ENCODE measurements at regions not wholly inside any gene's neighbourhood (a gene's known extent, or its start where the extent isn't known, plus 50 kb on each side); places are given as distances from the start of the nearest gene placed in this dataset.
A peak's percentile ranks its signal among the peaks of the same experiment; 100 is the strongest.

DNA sequence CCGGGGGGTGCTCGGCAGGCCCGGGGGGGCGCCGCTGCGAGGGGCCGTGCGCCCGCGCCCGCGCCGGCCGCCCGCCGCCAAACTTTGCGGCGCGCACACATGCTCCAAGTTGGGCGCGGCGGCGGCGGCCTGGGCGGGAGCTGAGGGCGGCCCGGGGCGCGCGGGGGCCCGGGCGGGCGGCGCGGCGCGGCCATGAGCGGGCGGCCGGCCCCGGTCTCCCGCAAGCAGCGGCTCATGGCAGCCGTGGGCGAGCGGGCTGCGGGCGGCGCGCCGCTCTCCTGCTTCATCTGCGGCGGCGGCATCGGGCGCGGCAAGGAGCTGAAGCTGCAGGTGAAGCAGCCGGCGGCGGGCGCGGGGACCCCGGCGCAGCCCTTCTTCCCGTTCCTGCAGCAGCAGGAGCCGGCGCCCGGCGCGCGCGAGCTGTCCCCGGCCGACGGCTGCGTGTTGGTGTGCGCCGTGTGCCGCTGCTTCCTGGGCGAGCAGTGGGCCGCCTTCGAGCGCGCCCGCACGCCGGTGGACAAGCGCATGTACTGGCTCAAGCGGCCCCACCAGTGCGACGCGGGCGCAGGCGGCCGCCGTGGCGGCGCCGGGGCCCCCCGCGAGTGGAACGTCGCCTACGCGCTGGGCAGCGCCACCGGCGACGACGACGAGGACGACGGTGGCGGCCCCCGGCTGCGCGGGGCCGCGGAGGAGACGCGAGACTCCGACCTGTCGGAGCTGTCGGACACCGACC lies 57.2 kb upstream of the CIBAR2 start:
- peaks cover 9 to 84% of the 10 kb centered on the region in 2 donors for H3K4me1 ChIP-seq (ENCODE audit: control insufficient read depth in 1 of 2, insufficient read depth in 2 of 2, low read length in 2 of 2)
- H3K9me3 ChIP-seq (ENCODE audit: control insufficient read depth in 1 of 2, low read length in 2 of 2): no peaks in the 10 kb centered on the region
- peak overlapping the region in 1 of 2 donors; percentile 59 for H3K4me3 ChIP-seq (ENCODE audit: low read depth in 1 of 2, low read length in 2 of 2)
- H3K36me3 ChIP-seq (ENCODE audit: control insufficient read depth in 1 of 2, insufficient read depth in 2 of 2, low read length in 2 of 2): no peaks in the 10 kb centered on the region
- no peaks in the 10 kb centered on the region for H3K27me3 ChIP-seq (ENCODE audit: low read depth, low read length)
- H3K27ac ChIP-seq (ENCODE audit: low read length): no peak overlapping the region

- H3K4me1 ChIP-seq (ENCODE audit: control insufficient read depth in 1 of 2, insufficient read depth in 2 of 2, low read length in 2 of 2): peaks cover 9 to 85% of the 10 kb centered on the region in 2 donors
Measured at GRCh38 chr16:85170066-85170491, 57.8 kb upstream of the CIBAR2 start.

DNA sequence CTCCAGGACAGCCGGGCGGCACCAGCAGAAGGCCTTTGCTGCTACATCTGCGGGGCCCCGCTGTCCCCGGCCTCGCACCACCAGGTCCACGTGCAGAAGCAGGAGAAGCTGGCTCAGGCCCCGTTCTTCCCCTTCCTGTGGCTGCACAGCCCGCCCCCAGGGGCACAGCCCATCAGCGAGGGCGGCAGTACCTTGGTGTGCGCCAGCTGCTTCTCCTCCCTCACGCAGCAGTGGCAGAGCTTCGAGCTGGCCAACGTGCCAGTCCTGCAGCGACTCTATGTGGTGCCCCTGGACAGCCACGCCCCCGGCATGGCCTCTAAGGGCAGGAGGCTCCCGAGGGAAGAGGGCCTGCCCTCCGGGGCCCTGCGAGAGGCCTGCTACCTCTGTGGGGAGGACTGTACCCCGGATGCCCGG lies 58.3 kb upstream of the CIBAR2 start:
- no peaks in the 10 kb centered on the region for H3K27me3 ChIP-seq (ENCODE audit: low read depth, low read length)
- H3K4me1 ChIP-seq (ENCODE audit: control insufficient read depth in 1 of 2, insufficient read depth in 2 of 2, low read length in 2 of 2): peaks cover 9 to 85% of the 10 kb centered on the region in 2 donors
- no peak overlapping the region for H3K27ac ChIP-seq (ENCODE audit: low read length)

More at GRCh38 chr16:85170066-85170491, 57.8 kb upstream of the CIBAR2 start:
- H3K36me3 ChIP-seq (ENCODE audit: control insufficient read depth in 1 of 2, insufficient read depth in 2 of 2, low read length in 2 of 2): no peaks in the 10 kb centered on the region
- peak overlapping the region in 1 of 2 donors; percentile 59 for H3K4me3 ChIP-seq (ENCODE audit: low read depth in 1 of 2, low read length in 2 of 2)
- no peaks in the 10 kb centered on the region for H3K9me3 ChIP-seq (ENCODE audit: control insufficient read depth in 1 of 2, low read length in 2 of 2)
- no peaks in the 10 kb centered on the region for H3K27me3 ChIP-seq (ENCODE audit: low read depth, low read length)
- no peak overlapping the region for H3K27ac ChIP-seq (ENCODE audit: low read length)

DNA sequence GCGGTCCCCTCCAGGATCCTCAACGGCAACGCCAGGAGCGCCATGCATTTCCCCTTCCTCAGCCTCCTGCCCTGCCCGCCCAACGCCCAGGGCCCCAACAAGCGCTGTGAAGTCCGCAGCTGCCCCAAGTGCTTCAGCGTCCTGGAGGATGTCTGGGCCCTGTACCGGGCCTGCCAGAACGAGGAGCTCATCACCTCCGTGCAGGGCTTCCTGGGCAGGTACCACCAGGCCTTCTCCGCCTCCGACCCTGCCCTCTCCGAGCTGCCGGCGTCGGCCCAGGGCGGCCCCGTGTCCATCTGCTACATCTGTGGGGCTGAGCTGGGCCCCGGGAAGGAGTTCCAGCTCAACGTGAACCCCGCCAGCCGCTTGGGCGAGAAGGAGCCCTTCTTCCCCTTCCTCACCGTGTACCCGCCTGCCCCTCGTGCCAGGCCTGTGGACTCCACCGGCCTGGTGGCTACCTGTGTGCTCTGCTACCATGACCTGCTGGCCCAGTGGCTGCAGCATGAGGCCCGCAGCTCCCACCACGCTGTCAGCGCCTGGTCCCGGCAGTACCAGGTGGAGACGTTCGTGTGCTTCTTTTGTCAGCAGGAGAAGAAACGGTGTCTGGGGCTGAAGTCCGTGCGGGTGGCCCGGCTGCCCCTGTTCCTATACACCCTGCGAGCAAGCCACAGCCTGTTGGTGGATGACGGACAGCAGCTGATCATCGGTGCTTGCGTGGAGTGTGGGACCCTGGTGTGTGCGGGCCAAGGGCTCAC lies 58.9 kb upstream of the CIBAR2 start:
- peak overlapping the region; percentile 48 to 59 for H3K4me3 ChIP-seq (ENCODE audit: low read depth in 1 of 2, low read length in 2 of 2)
- H3K9me3 ChIP-seq (ENCODE audit: control insufficient read depth in 1 of 2, low read length in 2 of 2): no peaks in the 10 kb centered on the region
- peaks cover 9 to 85% of the 10 kb centered on the region in 2 donors for H3K4me1 ChIP-seq (ENCODE audit: control insufficient read depth in 1 of 2, insufficient read depth in 2 of 2, low read length in 2 of 2)
- H3K27ac ChIP-seq (ENCODE audit: low read length): no peak overlapping the region
- H3K36me3 ChIP-seq (ENCODE audit: control insufficient read depth in 1 of 2, insufficient read depth in 2 of 2, low read length in 2 of 2): no peaks in the 10 kb centered on the region
- H3K27me3 ChIP-seq (ENCODE audit: low read depth, low read length): no peaks in the 10 kb centered on the region

More for the DNA sequence above, 58.3 kb upstream of the CIBAR2 start:
- Histone ChIP-seq H3K9me3 (ENCODE audit: control insufficient read depth in 1 of 2, low read length in 2 of 2) (no peaks in the 10 kb centered on the region), H3K36me3 (ENCODE audit: control insufficient read depth in 1 of 2, insufficient read depth in 2 of 2, low read length in 2 of 2) (no peaks in the 10 kb centered on the region), H3K4me3 (ENCODE audit: low read depth in 1 of 2, low read length in 2 of 2) (peak overlapping the region in 1 of 2 donors; percentile 59)

GRCh38 chr16:85171759-85172454 lies 59.6 kb upstream of the CIBAR2 start:
- no peaks in the 10 kb centered on the region for H3K9me3 ChIP-seq (ENCODE audit: control insufficient read depth in 1 of 2, low read length in 2 of 2)
- H3K36me3 ChIP-seq (ENCODE audit: control insufficient read depth in 1 of 2, insufficient read depth in 2 of 2, low read length in 2 of 2): no peaks in the 10 kb centered on the region
- H3K4me3 ChIP-seq (ENCODE audit: low read depth in 1 of 2, low read length in 2 of 2): peak overlapping the region; percentile 48 to 59
- H3K27me3 ChIP-seq (ENCODE audit: low read depth, low read length): no peaks in the 10 kb centered on the region
- H3K4me1 ChIP-seq (ENCODE audit: control insufficient read depth in 1 of 2, insufficient read depth in 2 of 2, low read length in 2 of 2): peaks cover 9 to 85% of the 10 kb centered on the region in 2 donors
- no peak overlapping the region for H3K27ac ChIP-seq (ENCODE audit: low read length)

GRCh38 chr16:85172455-85173145 lies 60.3 kb upstream of the CIBAR2 start:
- no peak overlapping the region for H3K27ac ChIP-seq (ENCODE audit: low read length)
- H3K4me3 ChIP-seq (ENCODE audit: low read depth in 1 of 2, low read length in 2 of 2): peak overlapping the region; percentile 48 to 59
- no peaks in the 10 kb centered on the region for H3K27me3 ChIP-seq (ENCODE audit: low read depth, low read length)
- no peaks in the 10 kb centered on the region for H3K36me3 ChIP-seq (ENCODE audit: control insufficient read depth in 1 of 2, insufficient read depth in 2 of 2, low read length in 2 of 2)
- no peaks in the 10 kb centered on the region for H3K9me3 ChIP-seq (ENCODE audit: control insufficient read depth in 1 of 2, low read length in 2 of 2)
- H3K4me1 ChIP-seq (ENCODE audit: control insufficient read depth in 1 of 2, insufficient read depth in 2 of 2, low read length in 2 of 2): peaks cover 9 to 82% of the 10 kb centered on the region in 2 donors

DNA sequence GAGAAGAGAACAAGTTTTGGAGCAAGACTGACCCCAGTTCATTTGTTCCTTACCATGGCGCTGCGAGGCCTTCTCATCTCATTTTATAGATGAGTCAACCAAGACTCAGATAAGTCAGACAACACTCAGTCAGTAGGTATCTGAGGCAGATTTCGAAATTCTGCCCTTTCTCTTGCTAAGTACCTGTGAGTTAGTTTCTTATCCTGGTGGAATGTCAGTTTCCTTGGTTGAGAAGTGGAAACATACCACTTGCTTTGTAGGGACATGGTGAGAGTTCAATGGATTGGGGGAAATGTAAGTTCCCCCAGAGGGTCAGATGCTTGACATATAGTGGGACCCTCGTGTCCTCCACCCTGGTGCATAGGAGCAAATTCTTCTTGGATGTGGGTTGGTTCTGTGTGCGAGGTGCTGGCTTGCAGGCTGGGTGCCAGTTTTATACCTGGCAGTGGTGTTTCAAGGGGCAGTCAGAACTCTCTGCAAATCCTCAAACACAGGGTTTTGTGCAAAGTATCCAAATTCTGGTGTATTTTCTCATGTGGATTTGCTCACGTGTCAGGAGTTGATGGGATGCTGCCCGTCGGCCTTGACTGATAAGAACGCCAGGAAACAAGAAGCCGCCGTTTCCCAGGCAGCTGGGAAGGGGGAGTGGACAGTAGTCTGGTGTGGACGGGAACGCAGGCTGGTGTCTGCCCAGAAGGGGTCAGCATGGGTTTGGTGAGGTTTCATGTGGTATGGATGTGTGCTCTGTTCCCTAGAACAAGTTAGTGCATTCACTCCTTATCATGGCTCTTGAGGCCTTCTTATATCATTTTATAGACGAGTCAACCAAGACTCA lies 61.1 kb upstream of the CIBAR2 start:
- H3K27ac ChIP-seq (ENCODE audit: low read length): peak overlapping the region; percentile 51
- peaks cover 9 to 75% of the 10 kb centered on the region in 2 donors for H3K4me1 ChIP-seq (ENCODE audit: control insufficient read depth in 1 of 2, insufficient read depth in 2 of 2, low read length in 2 of 2)
- H3K27me3 ChIP-seq (ENCODE audit: low read depth, low read length): no peaks in the 10 kb centered on the region
- no peaks in the 10 kb centered on the region for H3K36me3 ChIP-seq (ENCODE audit: control insufficient read depth in 1 of 2, insufficient read depth in 2 of 2, low read length in 2 of 2)
- H3K4me3 ChIP-seq (ENCODE audit: low read depth in 1 of 2, low read length in 2 of 2): peak overlapping the region; percentile 48 to 59
- no peaks in the 10 kb centered on the region for H3K9me3 ChIP-seq (ENCODE audit: control insufficient read depth in 1 of 2, low read length in 2 of 2)

GRCh38 chr16:85173981-85174751 lies 61.9 kb upstream of the CIBAR2 start:
- Histone ChIP-seq H3K9me3 (ENCODE audit: control insufficient read depth in 1 of 2, low read length in 2 of 2) (no peaks in the 10 kb centered on the region), H3K4me3 (ENCODE audit: low read depth in 1 of 2, low read length in 2 of 2) (peak overlapping the region; percentile 17 to 59), H3K27me3 (ENCODE audit: low read depth, low read length) (no peaks in the 10 kb centered on the region), H3K36me3 (ENCODE audit: control insufficient read depth in 1 of 2, insufficient read depth in 2 of 2, low read length in 2 of 2) (no peaks in the 10 kb centered on the region), H3K27ac (ENCODE audit: low read length) (peak overlapping the region; percentile 51), H3K4me1 (ENCODE audit: control insufficient read depth in 1 of 2, insufficient read depth in 2 of 2, low read length in 2 of 2) (peaks cover 9 to 70% of the 10 kb centered on the region in 2 donors)

- no peaks in the 10 kb centered on the region for H3K27me3 ChIP-seq (ENCODE audit: low read depth, low read length)
- H3K9me3 ChIP-seq (ENCODE audit: control insufficient read depth in 1 of 2, low read length in 2 of 2): no peaks in the 10 kb centered on the region
- H3K4me1 ChIP-seq (ENCODE audit: control insufficient read depth in 1 of 2, insufficient read depth in 2 of 2, low read length in 2 of 2): peaks cover 9 to 68% of the 10 kb centered on the region in 2 donors
- H3K4me3 ChIP-seq (ENCODE audit: low read depth in 1 of 2, low read length in 2 of 2): peak overlapping the region in 1 of 2 donors; percentile 59
- no peaks in the 10 kb centered on the region for H3K36me3 ChIP-seq (ENCODE audit: control insufficient read depth in 1 of 2, insufficient read depth in 2 of 2, low read length in 2 of 2)
- H3K27ac ChIP-seq (ENCODE audit: low read length): no peak overlapping the region
Measured at GRCh38 chr16:85174871-85175723, 62.8 kb upstream of the CIBAR2 start.

Measured in muscle layer of duodenum (tissue), 2 donors.